ENCODE measurements at regions not wholly inside any gene's neighbourhood (a gene's known extent, or its start where the extent isn't known, plus 50 kb on each side); places are given as distances from the start of the nearest gene placed in this dataset.

- TF ChIP-seq ZNF462 (CRISPR knock-in tag; IDR thresholded peaks at IDR 0.05): no peak
- no peak for TF ChIP-seq EZH2phosphoT487 (IDR thresholded peaks at IDR 0.05; ENCODE audit: unreplicated experiment)
- no peak for TF ChIP-seq ZNF114 (CRISPR knock-in tag; IDR thresholded peaks at IDR 0.05)
- TF ChIP-seq ETS1 (IDR thresholded peaks at IDR 0.05): no peak
Observed at GRCh38 chr13:89567025-89567424, 1780.5 kb upstream of the MIR17HG start (continued).

GRCh38 chr13:89568276-89568675 is 1779.2 kb upstream of the MIR17HG start:
- no peak overlapping the region for H3K27ac Mint-ChIP-seq
- Histone ChIP-seq H3K4me1 (ENCODE audit: insufficient read depth) (no peaks in the 10 kb centered on the region), H3K27ac (ENCODE audit: low read depth) (no peak overlapping the region), H3K36me3 (ENCODE audit: insufficient read depth) (no peaks in the 10 kb centered on the region; the same call in 1 of the 2 replicates), H3K4me2 (no peak overlapping the region), H3F3A (replicated peaks; ENCODE audit: low read depth) (no peaks in the 10 kb centered on the region), H3K4me3 (no peak overlapping the region), H2AFZ (no peak overlapping the region), H4K20me1 (replicated peaks; ENCODE audit: insufficient read depth) (no peaks in the 10 kb centered on the region), H3K27me3 (ENCODE audit: insufficient read depth) (no peaks in the 10 kb centered on the region), H3K9me2 (ENCODE audit: insufficient read depth) (no peaks in the 10 kb centered on the region), H3K79me2 (replicated peaks; ENCODE audit: insufficient read depth) (no peaks in the 10 kb centered on the region)
- H3K9me3 Mint-ChIP-seq: peaks cover 29% of the 10 kb centered on the region
- H3K36me3 Mint-ChIP-seq (ENCODE audit: low read depth): peaks cover 26% of the 10 kb centered on the region
- ATAC-seq (no peak), DNase-seq (ENCODE audit: low spot score) (no peak)
- H3K27me3 Mint-ChIP-seq (ENCODE audit: insufficient read depth, low read depth, poor library complexity): no peaks in the 10 kb centered on the region
- no peak overlapping the region for H3K4me3 Mint-ChIP-seq
- H3K4me1 Mint-ChIP-seq: no peaks in the 10 kb centered on the region
- no peak for TF ChIP-seq CTCF (conservative IDR thresholded peaks at IDR 0.05; ENCODE audit: low read depth in 2 of 2)
- no peak for TF ChIP-seq CREB1 (CRISPR knock-in tag; IDR thresholded peaks at IDR 0.05; ENCODE audit: low read depth)
- TF ChIP-seq REST (IDR thresholded peaks at IDR 0.05; ENCODE audit: unreplicated experiment): no peak
- TF ChIP-seq NANOG (IDR thresholded peaks at IDR 0.05; ENCODE audit: borderline replicate concordance): no peak
- TF ChIP-seq STAT1 (IDR thresholded peaks at IDR 0.05; ENCODE audit: unreplicated experiment): no peak

Measured in GM23338 (cell line).